ENCODE measurements at regions not wholly inside any gene's neighbourhood (a gene's known extent, or its start where the extent isn't known, plus 50 kb on each side); places are given as distances from the start of the nearest gene placed in this dataset.

- H3K4me1 ChIP-seq (ENCODE audit: insufficient read depth, low read length): no peaks in the 10 kb centered on the region
- H3K27ac Mint-ChIP-seq: no peak overlapping the region
- ChIA-PET POLR2A (no interaction called here), CTCF (no interaction called here)
- no peaks in the 10 kb centered on the region for H3K36me3 ChIP-seq (ENCODE audit: insufficient read depth, low read length)
- no peaks in the 10 kb centered on the region for H3K4me1 Mint-ChIP-seq
- no peak for DNase-seq
- peaks cover 10 to 61% of the 10 kb centered on the region in 2 donors for H3K27me3 Mint-ChIP-seq
- no peaks in the 10 kb centered on the region for H3K9me3 ChIP-seq (ENCODE audit: low read length)
- H3K36me3 Mint-ChIP-seq: no peaks in the 10 kb centered on the region
- no peak overlapping the region for H3K27ac ChIP-seq (ENCODE audit: low read depth, low read length)
- H3K9me3 Mint-ChIP-seq: peaks cover 0 to 2% (median 0%) of the 10 kb centered on the region in 5 donors
- no peak overlapping the region for H3K4me3 ChIP-seq (ENCODE audit: low read length)
- H3K4me3 Mint-ChIP-seq: no peak overlapping the region
- no peaks in the 10 kb centered on the region for H3K27me3 ChIP-seq (ENCODE audit: insufficient read depth, low read length, poor library complexity, severe bottlenecking)
These were observed 152.3 kb upstream of the ANKH start for GRCh38 chr5:15023846-15024245.

- Histone ChIP-seq H3K27ac (ENCODE audit: low read depth, low read length) (no peak overlapping the region), H3K4me1 (ENCODE audit: insufficient read depth, low read length) (no peaks in the 10 kb centered on the region), H3K4me3 (ENCODE audit: low read length) (no peak overlapping the region), H3K36me3 (ENCODE audit: insufficient read depth, low read length) (no peaks in the 10 kb centered on the region), H3K9me3 (ENCODE audit: low read length) (no peaks in the 10 kb centered on the region), H3K27me3 (ENCODE audit: insufficient read depth, low read length, poor library complexity, severe bottlenecking) (no peaks in the 10 kb centered on the region)
- no peaks in the 10 kb centered on the region for H3K4me1 Mint-ChIP-seq
- no peak for DNase-seq
- no peak overlapping the region for H3K27ac Mint-ChIP-seq
- H3K4me3 Mint-ChIP-seq: no peak overlapping the region
- peaks cover 0 to 2% (median 0%) of the 10 kb centered on the region in 5 donors for H3K9me3 Mint-ChIP-seq
- ChIA-PET CTCF (no interaction called here), POLR2A (no interaction called here)
- no peaks in the 10 kb centered on the region for H3K36me3 Mint-ChIP-seq
- peaks cover 6 to 56% of the 10 kb centered on the region in 2 donors for H3K27me3 Mint-ChIP-seq
These were observed 151.7 kb upstream of the ANKH start for GRCh38 chr5:15023266-15023665.

GRCh38 chr5:15021266-15022046, 149.9 kb upstream of the ANKH start:
- Mint-ChIP-seq H3K27me3 (peaks cover 1 to 42% of the 10 kb centered on the region in 2 donors), H3K9me3 (no peaks in the 10 kb centered on the region), H3K36me3 (no peaks in the 10 kb centered on the region), H3K4me3 (no peak overlapping the region), H3K4me1 (no peaks in the 10 kb centered on the region), H3K27ac (no peak overlapping the region)
- DNase-seq: no peak
- no peaks in the 10 kb centered on the region for H3K36me3 ChIP-seq (ENCODE audit: insufficient read depth, low read length)
- H3K4me3 ChIP-seq (ENCODE audit: low read length): no peak overlapping the region
- no peaks in the 10 kb centered on the region for H3K9me3 ChIP-seq (ENCODE audit: low read length)
- H3K27me3 ChIP-seq (ENCODE audit: insufficient read depth, low read length, poor library complexity, severe bottlenecking): no peaks in the 10 kb centered on the region
- no peak overlapping the region for H3K27ac ChIP-seq (ENCODE audit: low read depth, low read length)
- CTCF ChIA-PET: no interaction called here
- POLR2A ChIA-PET: no interaction called here
- H3K4me1 ChIP-seq (ENCODE audit: insufficient read depth, low read length): no peaks in the 10 kb centered on the region

- ChIA-PET POLR2A (no interaction called here), CTCF (no interaction called here)
- no peaks in the 10 kb centered on the region for H3K9me3 Mint-ChIP-seq
- H3K36me3 ChIP-seq (ENCODE audit: insufficient read depth, low read length): no peaks in the 10 kb centered on the region
- H3K4me3 ChIP-seq (ENCODE audit: low read length): no peak overlapping the region
- DNase-seq: no peak
- no peaks in the 10 kb centered on the region for H3K27me3 ChIP-seq (ENCODE audit: insufficient read depth, low read length, poor library complexity, severe bottlenecking)
- no peaks in the 10 kb centered on the region for H3K4me1 ChIP-seq (ENCODE audit: insufficient read depth, low read length)
- H3K27me3 Mint-ChIP-seq: peaks cover 1 to 38% of the 10 kb centered on the region in 2 donors
- no peaks in the 10 kb centered on the region for H3K36me3 Mint-ChIP-seq
- H3K4me1 Mint-ChIP-seq: no peaks in the 10 kb centered on the region
- no peaks in the 10 kb centered on the region for H3K9me3 ChIP-seq (ENCODE audit: low read length)
- H3K27ac Mint-ChIP-seq: no peak overlapping the region
- no peak overlapping the region for H3K27ac ChIP-seq (ENCODE audit: low read depth, low read length)
- H3K4me3 Mint-ChIP-seq: no peak overlapping the region
These were observed 149.2 kb upstream of the ANKH start for GRCh38 chr5:15020736-15021135.

- Mint-ChIP-seq H3K4me3 (no peak overlapping the region), H3K27me3 (peaks cover 0 to 3% of the 10 kb centered on the region in 2 donors), H3K4me1 (no peaks in the 10 kb centered on the region), H3K9me3 (no peaks in the 10 kb centered on the region), H3K27ac (no peak overlapping the region), H3K36me3 (no peaks in the 10 kb centered on the region)
- no peaks in the 10 kb centered on the region for H3K4me1 ChIP-seq (ENCODE audit: insufficient read depth, low read length)
- no peak overlapping the region for H3K4me3 ChIP-seq (ENCODE audit: low read length)
- POLR2A ChIA-PET: no interaction called here
- H3K27me3 ChIP-seq (ENCODE audit: insufficient read depth, low read length, poor library complexity, severe bottlenecking): no peaks in the 10 kb centered on the region
- DNase-seq: no peak
- H3K9me3 ChIP-seq (ENCODE audit: low read length): no peaks in the 10 kb centered on the region
- H3K36me3 ChIP-seq (ENCODE audit: insufficient read depth, low read length): no peaks in the 10 kb centered on the region
- no peak overlapping the region for H3K27ac ChIP-seq (ENCODE audit: low read depth, low read length)
- CTCF ChIA-PET: interaction anchor here (0.8 to 2.9 kb wide), 3 partner anchors 11 to 289 kb away, joined by 3 to 13 read pairs (median 4); no protein-coding TSS in a partner anchor
These were observed 143.2 kb upstream of the ANKH start for GRCh38 chr5:15014809-15015208.

- DNase-seq: peak in 2 of 5 donors; percentile 14 to 28
- Histone ChIP-seq H3K27me3 (ENCODE audit: insufficient read depth, low read length, poor library complexity, severe bottlenecking) (no peaks in the 10 kb centered on the region), H3K27ac (ENCODE audit: low read depth, low read length) (no peak overlapping the region), H3K4me1 (ENCODE audit: insufficient read depth, low read length) (no peaks in the 10 kb centered on the region), H3K9me3 (ENCODE audit: low read length) (no peaks in the 10 kb centered on the region), H3K4me3 (ENCODE audit: low read length) (no peak overlapping the region), H3K36me3 (ENCODE audit: insufficient read depth, low read length) (no peaks in the 10 kb centered on the region)
- Mint-ChIP-seq H3K4me1 (no peaks in the 10 kb centered on the region), H3K9me3 (no peaks in the 10 kb centered on the region), H3K36me3 (no peaks in the 10 kb centered on the region), H3K4me3 (no peak overlapping the region), H3K27ac (no peak overlapping the region), H3K27me3 (peaks cover 0 to 3% of the 10 kb centered on the region in 2 donors)
- CTCF ChIA-PET: interaction anchor here (0.8 to 2.9 kb wide), 5 partner anchors 11 to 662 kb away, joined by 3 to 13 read pairs (median 4); no protein-coding TSS in a partner anchor
- POLR2A ChIA-PET: no interaction called here
These were observed 142.3 kb upstream of the ANKH start for GRCh38 chr5:15013654-15014463.

- Mint-ChIP-seq H3K27me3 (peaks cover 0 to 11% of the 10 kb centered on the region in 2 donors), H3K36me3 (no peaks in the 10 kb centered on the region), H3K4me3 (no peak overlapping the region), H3K4me1 (no peaks in the 10 kb centered on the region), H3K9me3 (no peaks in the 10 kb centered on the region), H3K27ac (no peak overlapping the region)
- Histone ChIP-seq H3K36me3 (ENCODE audit: insufficient read depth, low read length) (no peaks in the 10 kb centered on the region), H3K27me3 (ENCODE audit: insufficient read depth, low read length, poor library complexity, severe bottlenecking) (no peaks in the 10 kb centered on the region), H3K27ac (ENCODE audit: low read depth, low read length) (no peak overlapping the region), H3K4me1 (ENCODE audit: insufficient read depth, low read length) (no peaks in the 10 kb centered on the region), H3K4me3 (ENCODE audit: low read length) (no peak overlapping the region), H3K9me3 (ENCODE audit: low read length) (no peaks in the 10 kb centered on the region)
- CTCF ChIA-PET: no interaction called here
- no peak for DNase-seq
- POLR2A ChIA-PET: no interaction called here
These were observed 140.5 kb upstream of the ANKH start for GRCh38 chr5:15012061-15012460.

GRCh38 chr5:15010936-15011335, 139.4 kb upstream of the ANKH start:
- H3K27me3 ChIP-seq (ENCODE audit: insufficient read depth, low read length, poor library complexity, severe bottlenecking): no peaks in the 10 kb centered on the region
- no peaks in the 10 kb centered on the region for H3K4me1 ChIP-seq (ENCODE audit: insufficient read depth, low read length)
- no peaks in the 10 kb centered on the region for H3K36me3 ChIP-seq (ENCODE audit: insufficient read depth, low read length)
- H3K4me3 ChIP-seq (ENCODE audit: low read length): no peak overlapping the region
- POLR2A ChIA-PET: no interaction called here
- H3K27ac ChIP-seq (ENCODE audit: low read depth, low read length): no peak overlapping the region
- Mint-ChIP-seq H3K36me3 (no peaks in the 10 kb centered on the region), H3K27me3 (peaks cover under 1 to 17% of the 10 kb centered on the region in 2 donors), H3K4me1 (no peaks in the 10 kb centered on the region), H3K9me3 (no peaks in the 10 kb centered on the region), H3K4me3 (no peak overlapping the region), H3K27ac (no peak overlapping the region)
- DNase-seq: no peak
- CTCF ChIA-PET: interaction anchor here (0.8 to 1.0 kb wide), 2 partner anchors 19 to 284 kb away, joined by 3 to 4 read pairs; no protein-coding TSS in a partner anchor
- no peaks in the 10 kb centered on the region for H3K9me3 ChIP-seq (ENCODE audit: low read length)
